ENCODE measurements at regions not wholly inside any gene's neighbourhood (a gene's known extent, or its start where the extent isn't known, plus 50 kb on each side); places are given as distances from the start of the nearest gene placed in this dataset.

- TF ChIP-seq, protein P1, sequence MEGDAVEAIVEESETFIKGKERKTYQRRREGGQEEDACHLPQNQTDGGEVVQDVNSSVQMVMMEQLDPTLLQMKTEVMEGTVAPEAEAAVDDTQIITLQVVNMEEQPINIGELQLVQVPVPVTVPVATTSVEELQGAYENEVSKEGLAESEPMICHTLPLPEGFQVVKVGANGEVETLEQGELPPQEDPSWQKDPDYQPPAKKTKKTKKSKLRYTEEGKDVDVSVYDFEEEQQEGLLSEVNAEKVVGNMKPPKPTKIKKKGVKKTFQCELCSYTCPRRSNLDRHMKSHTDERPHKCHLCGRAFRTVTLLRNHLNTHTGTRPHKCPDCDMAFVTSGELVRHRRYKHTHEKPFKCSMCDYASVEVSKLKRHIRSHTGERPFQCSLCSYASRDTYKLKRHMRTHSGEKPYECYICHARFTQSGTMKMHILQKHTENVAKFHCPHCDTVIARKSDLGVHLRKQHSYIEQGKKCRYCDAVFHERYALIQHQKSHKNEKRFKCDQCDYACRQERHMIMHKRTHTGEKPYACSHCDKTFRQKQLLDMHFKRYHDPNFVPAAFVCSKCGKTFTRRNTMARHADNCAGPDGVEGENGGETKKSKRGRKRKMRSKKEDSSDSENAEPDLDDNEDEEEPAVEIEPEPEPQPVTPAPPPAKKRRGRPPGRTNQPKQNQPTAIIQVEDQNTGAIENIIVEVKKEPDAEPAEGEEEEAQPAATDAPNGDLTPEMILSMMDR (IDR thresholded peaks at IDR 0.05 in 4 of 5, conservative IDR thresholded peaks at IDR 0.05 in 1 of 5) = no peak
- no peak for TF ChIP-seq POLR2A (IDR thresholded peaks at IDR 0.05)
These were observed 57.9 kb upstream of the PHACTR2 start for GRCh38 chr6:143619824-143620401.
